HG03457 (cell line): ENCODE measurements at regions not wholly inside any gene's neighbourhood (a gene's known extent, or its start where the extent isn't known, plus 50 kb on each side); places are given as distances from the start of the nearest gene placed in this dataset.

Source experiments
- ATAC-seq: cut with Tn5 transposase; IDR thresholded peaks from one replicate; pipeline ENCODE4 v1.9.1; 2021; ENCODE audit warnings: moderate number of reproducible peaks; ENCODE audit not compliant: unreplicated experiment

DNA sequence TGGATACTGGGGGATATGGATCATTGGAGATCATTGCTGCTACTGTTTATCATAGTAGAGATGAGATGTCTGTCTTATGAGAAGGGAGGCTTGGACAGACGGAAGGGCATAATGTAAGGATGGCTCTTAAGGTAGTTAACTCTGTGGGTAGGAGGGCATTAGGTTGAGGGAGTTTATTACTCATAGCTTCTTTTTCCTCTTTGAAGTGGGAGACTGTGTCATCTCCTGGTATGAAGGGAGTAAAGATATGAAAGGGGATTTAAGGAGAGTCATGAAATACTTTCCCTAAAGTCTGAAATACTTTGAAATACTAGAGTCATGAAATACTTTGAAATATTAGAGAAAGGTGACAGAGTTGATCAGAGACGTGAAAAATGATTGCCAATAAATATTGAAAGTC, 255.5 kb upstream of the PITX2 start:
- ATAC-seq: no peak

DNA sequence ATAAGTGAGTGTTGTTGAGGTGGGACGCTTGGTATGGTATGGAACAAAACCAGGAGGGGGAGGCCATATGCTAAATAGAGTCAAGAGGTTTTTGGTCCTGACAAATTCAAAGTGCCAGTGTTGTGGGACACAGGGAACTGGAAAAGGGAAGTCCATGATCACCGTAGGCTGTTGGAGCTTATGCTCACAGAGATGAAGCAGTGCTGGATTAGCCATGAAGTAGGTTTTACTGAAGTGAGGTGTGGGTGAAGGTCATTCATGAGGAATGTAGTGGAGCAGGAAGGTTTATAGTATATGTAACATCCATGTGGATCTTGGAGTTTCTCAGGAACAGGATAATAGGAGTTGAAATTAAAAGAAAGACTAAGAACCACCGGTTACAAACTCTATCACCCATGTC, 256.1 kb upstream of the PITX2 start:
- no peak for ATAC-seq

DNA sequence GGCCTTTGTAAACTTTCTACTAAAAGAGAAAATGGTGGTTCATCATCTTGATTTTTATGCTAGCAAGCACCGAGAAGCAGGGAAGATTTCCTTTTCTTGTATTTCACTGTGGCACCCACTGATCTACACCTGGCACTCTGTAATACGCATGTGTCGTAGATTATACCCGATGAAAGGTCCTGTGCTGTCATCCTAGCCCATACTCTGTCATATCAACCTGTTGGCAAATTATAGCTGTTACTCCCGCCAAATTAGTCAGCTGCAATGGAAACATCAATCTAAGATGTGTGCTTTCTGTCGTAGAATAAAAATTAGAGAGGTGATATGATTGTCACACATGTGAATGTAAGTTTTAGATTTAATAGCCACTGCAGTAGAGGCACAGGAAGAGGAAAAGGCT, 263.4 kb upstream of the PITX2 start:
- no peak for ATAC-seq

DNA sequence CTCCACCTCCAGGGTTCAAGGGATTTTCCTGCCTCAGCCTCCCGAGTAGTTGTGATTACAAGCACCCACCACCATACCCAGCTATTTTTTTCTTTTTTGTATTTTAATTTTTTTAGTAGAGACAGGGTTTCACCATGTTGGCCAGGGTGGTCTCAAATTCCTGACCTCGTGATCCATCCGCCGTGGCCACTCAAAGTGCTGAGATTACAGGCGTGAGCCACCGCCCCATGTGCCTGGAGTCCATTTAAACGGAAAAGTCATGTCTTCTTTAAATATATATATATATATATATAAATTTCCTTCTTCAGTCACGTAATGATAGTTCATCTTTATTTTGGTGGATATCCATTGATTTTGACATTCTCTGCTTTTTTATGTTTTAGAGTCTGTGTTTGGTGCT, 264.0 kb upstream of the PITX2 start:
- ATAC-seq: no peak

DNA sequence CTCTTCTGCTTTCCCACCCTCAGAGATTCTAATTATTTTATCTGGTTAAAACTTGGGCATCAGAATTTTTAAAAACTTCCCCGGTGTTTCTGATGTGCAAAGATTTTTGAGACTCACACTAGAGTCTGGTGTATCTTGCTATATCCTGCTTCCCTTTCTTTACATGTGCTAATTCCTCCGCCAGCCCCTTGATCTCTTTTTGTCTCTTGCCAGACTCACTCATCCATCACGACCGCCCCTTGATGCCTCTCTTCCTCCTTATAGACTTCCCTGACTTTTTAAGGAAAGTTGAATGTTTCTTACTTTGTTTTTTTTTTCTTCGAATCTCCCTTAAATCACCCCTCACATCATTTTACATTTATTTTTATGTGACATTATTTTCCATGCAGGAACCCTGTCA, 274.9 kb upstream of the PITX2 start:
- ATAC-seq: no peak

DNA sequence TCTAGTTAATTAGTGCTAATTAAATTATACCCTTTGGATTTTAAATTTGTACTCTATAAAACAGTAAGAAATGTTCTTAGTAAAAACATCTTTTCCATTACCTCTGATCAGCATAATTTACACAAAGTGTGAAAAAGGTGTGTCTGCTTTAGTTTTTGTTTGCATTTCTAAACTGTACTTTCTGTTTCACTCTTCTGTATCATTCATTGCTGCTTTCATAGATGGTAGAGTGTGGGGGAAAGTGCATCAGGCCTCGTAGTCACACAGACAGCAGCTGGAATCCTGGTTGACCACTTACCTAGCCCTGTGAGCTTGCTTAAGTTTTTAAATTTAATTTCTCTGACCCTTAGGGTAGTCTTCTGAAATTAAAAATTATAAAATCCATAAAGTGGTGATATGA, 275.4 kb upstream of the PITX2 start:
- ATAC-seq: peak; percentile 80

DNA sequence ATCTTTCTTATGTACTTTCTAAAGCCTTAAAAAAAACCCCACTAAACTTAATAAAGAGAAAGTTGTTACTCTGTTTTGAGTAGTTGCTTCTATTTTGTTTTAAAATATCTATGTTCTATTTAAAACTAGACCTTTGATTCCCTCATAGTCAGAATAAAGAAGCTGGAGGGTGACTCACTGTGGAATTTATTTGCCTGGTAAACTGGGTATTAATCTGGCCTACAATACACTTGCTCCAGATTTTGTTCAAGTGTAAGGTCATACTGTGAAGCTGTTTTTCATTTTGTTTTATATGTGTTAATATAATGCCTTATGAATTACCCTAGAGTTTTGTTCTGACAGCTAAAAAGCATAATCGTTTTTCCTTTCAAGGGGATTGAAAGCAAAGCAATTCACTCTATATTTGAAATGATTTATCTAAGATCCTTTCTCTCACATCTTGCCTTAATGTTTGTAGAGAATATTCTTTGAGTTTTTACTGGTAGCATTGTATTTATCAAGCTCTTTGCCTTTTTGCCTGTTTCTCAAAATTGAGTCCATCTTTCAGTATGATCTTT, 277.4 kb upstream of the PITX2 start:
- no peak for ATAC-seq

DNA sequence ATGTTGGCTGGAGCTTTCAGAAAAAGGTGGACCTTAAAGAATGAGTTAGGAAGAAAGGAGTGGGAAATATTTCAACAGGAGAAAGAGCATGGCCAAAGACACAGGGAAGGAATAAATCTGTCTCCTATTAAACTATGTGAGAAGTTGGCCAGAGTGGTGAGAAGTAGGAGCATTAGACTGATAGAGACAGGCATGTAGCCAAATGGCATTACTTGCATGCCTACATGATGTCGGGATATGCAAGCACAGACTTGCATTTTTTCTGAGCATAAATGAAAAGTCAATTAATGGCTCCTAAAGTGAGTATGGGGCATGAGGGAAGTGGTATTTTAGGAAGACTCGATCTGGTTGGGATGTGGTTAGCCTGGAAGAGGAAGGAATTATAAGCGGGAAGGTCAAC, 279.6 kb upstream of the PITX2 start:
- no peak for ATAC-seq

DNA sequence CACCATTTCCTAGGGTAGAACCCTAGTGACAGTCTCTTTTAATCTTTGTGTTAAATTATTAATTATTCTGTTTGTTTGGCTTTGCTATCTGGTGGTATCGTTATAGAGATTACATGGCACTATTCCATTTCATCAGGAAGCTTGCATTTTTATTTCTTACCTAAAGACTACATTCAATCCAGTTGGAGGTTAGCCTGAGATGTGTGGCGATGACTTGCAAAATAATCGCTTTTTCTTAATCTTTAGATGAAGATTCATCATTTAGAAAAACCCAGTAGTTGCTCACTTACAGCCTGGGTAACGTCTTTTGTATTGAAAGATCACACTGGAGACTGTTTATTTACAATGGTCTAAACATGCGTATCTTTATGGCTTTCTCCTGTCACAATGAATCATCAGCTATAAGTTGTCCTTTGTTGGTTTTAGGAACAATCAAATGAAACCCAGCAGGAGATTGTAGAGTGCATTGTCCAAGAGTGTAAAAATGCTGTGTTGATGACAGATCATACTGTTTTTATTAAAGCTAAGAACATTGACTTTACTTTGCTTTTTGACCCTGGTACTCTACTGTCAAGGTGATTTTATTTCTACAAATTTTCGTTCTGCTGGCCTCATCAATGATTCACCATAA, 281.7 kb upstream of the PITX2 start:
- ATAC-seq: no peak

DNA sequence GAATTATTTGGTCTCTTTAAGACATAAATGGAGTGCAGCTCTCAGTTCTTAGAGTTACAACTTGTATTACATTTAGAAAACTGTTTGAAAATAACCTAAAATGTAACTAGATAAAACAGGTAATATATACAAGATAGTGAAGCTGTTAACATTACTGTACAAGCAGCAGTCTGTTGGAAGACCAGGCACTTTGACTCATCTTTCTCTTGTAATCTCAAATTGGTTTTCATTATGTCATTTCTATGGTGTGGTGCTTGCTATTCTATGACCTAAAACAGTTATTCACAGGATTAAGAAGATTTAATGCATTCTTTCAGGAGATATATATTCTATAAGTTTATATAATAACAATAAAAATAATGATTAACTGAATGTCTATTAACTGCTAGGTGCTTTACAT, 282.5 kb upstream of the PITX2 start:
- ATAC-seq: no peak

DNA sequence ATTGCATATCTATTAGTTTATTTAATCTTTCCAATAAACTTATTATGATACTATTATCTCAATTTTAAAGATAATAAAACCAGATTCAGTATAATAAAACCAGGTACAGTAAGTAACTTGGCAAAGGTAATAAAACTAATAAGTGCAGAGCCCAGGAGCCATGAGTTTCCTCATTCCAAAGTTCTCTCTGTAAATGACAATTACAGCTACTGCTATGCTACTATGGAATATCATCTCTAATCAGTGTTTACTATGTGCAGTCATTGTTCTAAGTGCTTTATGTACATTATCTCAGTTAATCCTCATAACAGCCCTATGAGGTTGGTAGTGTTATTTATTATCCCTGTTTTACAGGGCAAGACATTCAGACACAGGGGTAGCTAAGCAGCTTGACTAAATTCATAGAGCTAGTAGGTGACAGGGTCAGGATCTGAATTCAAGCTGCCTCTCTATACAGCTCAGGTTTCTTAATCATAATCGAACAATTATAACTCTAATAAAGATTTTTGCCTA, 285.0 kb upstream of the PITX2 start:
- no peak for ATAC-seq

DNA sequence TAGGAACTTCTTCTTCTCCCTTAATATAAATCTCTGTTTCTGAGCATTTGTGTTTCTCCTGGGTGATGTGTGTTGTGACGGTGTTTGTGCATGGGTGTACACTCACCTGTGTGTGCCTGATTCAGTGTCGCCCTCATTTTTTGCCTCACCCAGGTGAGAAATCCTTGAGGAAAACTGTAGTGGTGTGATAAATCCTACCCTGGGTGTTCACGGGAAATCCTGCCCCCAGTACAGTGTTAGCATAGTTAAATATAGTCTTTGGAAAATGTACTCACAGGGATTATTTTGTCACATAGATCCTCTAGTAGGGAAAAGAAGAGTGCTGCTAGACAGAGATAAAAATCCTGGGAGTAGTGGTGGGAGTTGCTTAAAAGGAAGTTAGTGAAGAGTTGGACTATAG, 291.9 kb upstream of the PITX2 start:
- ATAC-seq: no peak

DNA sequence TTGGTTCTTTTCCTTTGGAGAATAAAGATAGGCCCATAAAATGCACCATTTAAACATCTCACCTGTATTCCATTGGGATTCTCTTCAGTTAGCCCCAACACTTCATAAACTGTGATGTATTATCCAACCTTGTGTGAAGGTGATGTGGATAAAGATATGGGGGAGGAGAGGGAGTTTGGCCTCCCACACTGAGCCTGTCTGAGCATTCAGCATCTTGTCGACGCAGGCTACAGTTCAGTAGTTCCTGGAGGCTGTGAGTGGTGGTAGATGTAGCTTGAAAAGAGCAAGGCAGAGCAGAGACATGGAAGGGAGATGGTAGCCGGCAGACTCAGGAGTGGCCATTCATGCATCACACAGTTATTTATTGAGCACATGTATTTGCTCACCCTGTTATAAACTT, 292.4 kb upstream of the PITX2 start:
- no peak for ATAC-seq

DNA sequence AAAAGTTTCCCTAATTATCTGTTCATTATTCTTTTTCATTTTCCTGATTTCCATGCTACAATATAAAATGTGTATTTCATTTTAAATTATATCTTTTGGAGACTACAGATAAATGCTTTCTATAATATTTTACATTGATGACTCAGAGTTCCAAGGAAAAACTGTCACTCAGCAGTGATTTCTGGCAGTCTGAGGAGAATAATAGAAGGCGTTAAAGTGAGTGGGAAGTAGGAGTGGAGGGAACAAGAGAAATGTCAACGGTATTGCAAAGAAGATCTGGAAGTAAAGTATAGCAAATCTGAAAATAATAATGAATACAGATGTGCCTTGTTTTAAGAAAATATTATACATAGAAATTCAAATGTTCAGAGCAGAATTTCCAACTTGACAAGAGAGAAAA, 293.6 kb upstream of the PITX2 start:
- ATAC-seq: no peak

DNA sequence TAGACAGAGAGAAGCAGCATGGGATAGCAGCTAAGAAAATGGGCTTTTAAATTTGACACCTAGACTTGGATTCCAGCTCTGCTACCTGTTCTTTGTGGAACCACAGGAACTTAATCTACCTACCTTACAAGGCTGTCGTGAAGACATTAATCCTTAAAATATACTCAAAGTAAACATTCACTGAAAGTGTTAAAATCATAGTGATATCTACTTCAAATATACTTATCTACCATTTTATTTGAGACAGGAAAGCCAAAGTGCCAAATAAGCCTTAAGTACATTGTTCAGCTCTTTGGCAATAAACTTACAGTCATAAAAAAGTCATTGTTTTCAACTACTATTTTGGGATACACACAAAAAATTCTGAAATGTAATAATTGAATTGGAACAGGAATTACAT, 295.0 kb upstream of the PITX2 start:
- no peak for ATAC-seq

DNA sequence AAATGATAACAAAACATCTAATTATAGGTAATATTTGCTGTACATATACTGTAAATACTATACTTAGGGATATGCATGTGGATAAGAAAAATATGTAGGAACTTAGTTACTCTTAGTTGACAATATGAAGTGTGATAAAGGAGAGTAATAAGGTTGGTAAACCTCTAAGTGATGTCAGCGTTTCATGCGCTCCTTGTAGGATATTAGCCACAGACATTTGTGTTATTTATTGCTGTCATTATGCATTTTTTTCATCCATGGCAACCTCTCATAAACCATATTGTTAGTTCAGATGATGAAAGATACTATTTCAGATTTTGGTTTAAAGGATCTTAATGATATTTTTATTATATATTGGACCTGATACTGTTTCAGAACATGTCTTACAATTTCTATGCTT, 298.1 kb upstream of the PITX2 start:
- no peak for ATAC-seq

DNA sequence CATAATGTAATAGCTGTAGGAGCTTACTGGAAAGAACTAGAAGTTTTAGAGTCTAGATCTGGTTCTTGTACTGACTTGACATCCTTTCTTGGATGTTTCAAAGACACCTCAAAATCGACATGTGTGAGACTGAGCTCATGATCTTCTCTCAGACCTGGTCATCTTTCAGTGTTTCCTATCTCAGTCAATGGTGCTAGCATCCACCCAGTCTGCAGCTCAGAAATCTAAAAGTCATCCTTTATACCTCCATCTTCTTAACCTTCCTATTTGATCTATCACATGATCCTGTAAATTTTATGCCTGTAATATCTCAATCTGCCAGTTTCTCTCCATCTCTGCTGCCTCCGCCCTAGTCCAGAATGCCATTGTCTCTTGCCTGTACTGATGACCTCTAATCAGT, 301.9 kb upstream of the PITX2 start:
- ATAC-seq: no peak

DNA sequence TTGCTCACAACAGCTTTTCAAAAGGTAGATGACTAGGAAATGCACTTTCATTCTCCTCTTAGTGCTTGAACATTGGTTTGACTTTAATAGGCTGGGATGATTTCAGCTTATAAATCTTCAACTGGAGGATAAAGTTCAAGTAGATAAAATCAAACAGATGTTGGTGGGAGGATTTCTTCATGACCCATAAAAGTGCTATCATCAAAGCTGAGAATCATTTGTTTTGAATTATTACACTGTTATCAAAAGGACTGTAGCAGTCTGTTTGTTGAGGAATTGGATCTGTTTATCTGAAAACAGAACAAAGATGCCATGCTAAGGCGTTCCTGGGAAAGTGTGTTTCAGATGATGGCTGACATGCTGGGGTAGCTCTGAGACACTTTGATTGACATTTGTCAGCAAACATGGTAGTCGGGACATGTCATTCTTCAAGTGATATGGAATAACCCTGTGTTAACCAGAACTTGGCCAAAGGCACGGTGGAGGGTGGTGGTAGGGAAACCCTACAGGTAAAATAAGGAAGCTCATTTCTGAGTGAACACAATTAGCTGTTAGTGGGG, 304.0 kb upstream of the PITX2 start:
- ATAC-seq: no peak

DNA sequence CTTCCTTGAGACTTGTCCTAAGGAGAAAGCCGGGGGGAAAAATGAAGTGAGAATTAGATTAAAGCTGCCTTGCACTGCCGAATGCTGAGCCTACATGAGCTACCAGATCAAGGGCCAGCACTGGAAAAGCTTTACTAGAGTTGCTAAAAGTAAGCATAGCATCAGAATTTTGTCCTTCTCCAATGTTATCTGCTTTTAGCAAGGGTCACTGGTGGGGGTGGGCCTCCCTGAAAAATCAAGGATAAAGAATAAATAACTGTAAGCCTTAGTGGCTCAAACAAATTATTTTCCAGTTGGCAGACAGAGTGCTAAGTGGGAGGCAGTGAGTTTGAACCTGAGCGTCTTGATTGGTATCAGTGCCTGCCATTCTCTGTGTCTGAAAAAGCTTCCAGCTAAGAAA, 310.5 kb upstream of the PITX2 start:
- ATAC-seq: no peak

DNA sequence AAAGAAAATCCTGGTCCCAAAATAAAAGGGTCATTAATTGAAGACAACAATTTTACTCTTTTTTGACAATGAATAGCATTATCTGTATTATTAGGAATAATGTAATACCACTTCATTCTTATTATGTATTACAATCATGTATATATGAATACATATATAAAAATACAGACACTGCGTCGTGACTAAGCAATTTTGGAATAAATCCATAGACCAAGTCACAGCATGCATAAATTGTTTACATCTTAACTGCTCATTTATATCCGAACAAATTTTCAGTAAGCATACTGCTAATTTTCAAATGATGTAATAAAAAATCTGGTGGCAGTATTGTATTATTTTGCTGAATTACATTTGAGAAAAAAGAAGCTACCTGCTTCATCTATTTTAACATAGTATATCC, 321.6 kb upstream of the PITX2 start:
- no peak for ATAC-seq

DNA sequence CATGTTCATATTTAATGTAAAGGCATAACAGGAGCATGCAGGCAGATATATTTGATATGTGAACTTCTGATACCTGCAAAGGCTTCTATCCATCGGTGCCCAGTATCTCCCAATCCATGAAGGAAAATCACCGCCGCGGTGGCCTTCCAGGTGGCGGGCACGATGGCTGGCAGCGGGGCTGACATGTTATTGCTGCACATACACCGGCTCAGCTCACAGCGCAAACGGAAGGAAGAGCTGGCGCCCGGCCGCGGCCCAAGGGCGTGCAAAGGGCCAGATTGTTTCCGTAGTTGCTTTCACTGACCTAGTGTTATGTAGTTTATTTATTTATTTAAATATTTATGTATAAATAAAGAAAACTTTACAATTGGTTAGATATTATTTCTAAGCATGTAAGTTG, 322.7 kb upstream of the PITX2 start:
- no peak for ATAC-seq

DNA sequence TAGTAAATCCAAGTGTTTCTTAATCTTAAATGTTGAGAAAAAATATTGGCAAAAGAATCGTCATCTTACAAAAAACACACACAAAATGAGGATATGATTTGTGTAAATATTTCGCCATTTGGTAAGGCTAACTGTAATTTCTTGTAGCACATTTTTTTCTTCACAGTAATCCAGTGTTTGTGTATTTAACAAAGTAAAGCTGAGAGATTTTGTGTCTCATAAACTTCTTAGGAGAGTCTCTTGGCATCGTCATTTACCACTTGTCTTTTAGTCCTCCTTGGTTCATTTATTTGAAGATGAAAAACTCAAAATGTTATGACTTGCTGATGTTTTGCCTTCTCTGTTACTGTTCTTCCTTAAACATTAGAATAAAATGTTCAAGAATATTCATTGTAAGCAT, 326.7 kb upstream of the PITX2 start:
- no peak for ATAC-seq

DNA sequence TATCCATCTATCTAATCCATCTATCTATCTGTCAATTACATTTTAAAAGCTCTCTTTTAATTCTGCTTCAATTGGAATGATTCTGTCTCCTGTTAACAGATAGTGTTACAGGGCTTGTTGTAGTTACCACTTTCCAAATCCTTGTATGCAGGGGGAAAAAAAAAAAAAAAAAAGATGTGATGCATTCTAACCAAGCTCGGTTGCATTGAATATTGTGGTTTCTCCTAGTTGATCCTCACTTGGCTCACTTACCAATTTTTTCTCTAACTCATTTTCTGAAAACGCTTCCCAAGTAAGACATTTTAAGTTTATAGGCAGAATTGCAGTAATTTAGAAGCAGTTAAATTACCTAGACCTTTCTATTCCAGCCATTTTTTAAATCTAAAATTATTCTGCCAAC, 327.9 kb upstream of the PITX2 start:
- ATAC-seq: no peak
